Liver (tissue), 8 donors: ENCODE measurements at regions not wholly inside any gene's neighbourhood (a gene's known extent, or its start where the extent isn't known, plus 50 kb on each side); places are given as distances from the start of the nearest gene placed in this dataset.

Experiments
- DNase-seq: peaks from one replicate; pipeline ENCODE4 v3.0.0-alpha.2; 2017; ENCODE audit warnings: low spot score
- H3K27ac ChIP-seq, 2 donors: one replicate each; pipeline ENCODE4 v1.7.0; 2013; ENCODE audit warnings: inconsistent platforms in 2 of 2, low read length in 2 of 2, control low read depth in 1 of 2, low read depth in 1 of 2, mild to moderate bottlenecking in 1 of 2
- H3K27me3 ChIP-seq, 4 donors: one replicate each; pipeline versions ENCODE4 v1.6.1 to v1.7.0; 2013; ENCODE audit warnings: low read length in 3 of 4, inconsistent platforms in 1 of 4, mild to moderate bottlenecking in 1 of 4, moderate library complexity in 1 of 4; ENCODE audit not compliant: control insufficient read depth in 4 of 4, insufficient read depth in 4 of 4
- H3K36me3 ChIP-seq, 4 donors: one replicate each; pipeline versions ENCODE4 v1.6.1 to v1.7.0; 2013; ENCODE audit warnings: low read length in 3 of 4, mild to moderate bottlenecking in 3 of 4, low read depth in 1 of 4, moderate library complexity in 1 of 4; ENCODE audit not compliant: control insufficient read depth in 4 of 4, insufficient read depth in 3 of 4
- H3K4me1 ChIP-seq, 4 donors: one replicate each; pipeline versions ENCODE4 v1.6.1 to v1.7.0; 2013; ENCODE audit warnings: low read length in 3 of 4, mild to moderate bottlenecking in 3 of 4, moderate library complexity in 1 of 4; ENCODE audit not compliant: control insufficient read depth in 4 of 4, insufficient read depth in 4 of 4
- H3K4me3 ChIP-seq, 3 donors: one replicate each; pipeline versions ENCODE4 v1.6.1 to v1.7.0; 2013; ENCODE audit warnings: low read length in 3 of 3, control low read depth in 1 of 3, low read depth in 1 of 3, mild to moderate bottlenecking in 1 of 3
- H3K9ac ChIP-seq, 2 donors: one replicate each; pipeline ENCODE4 v1.7.0; 2013; ENCODE audit warnings: low read length in 2 of 2, mild to moderate bottlenecking in 2 of 2, moderate library complexity in 2 of 2, control low read depth in 1 of 2, low read depth in 1 of 2
- H3K9me3 ChIP-seq, 4 donors: one replicate each; pipeline versions ENCODE4 v1.6.1 to v1.7.0; 2013; ENCODE audit warnings: low read length in 3 of 4; ENCODE audit not compliant: control insufficient read depth in 4 of 4
- ATF3 ChIP-seq: IDR thresholded peaks from 2 replicates; pipeline ENCODE4 v1.6.1; 2016; ENCODE audit warnings: antibody characterized with exemption
- CTCF ChIP-seq: fragments of 150-350 bp; IDR thresholded peaks from 2 replicates; pipeline ENCODE4 v1.5.1; 2017; ENCODE audit warnings: improper control_type of control experiment, low read depth, low read length; ENCODE audit not compliant: missing input control
- FOXA1 ChIP-seq: IDR thresholded peaks from 2 replicates; pipeline ENCODE4 v1.6.1; 2016; ENCODE audit warnings: antibody characterized with exemption
- FOXA2 ChIP-seq: IDR thresholded peaks from 2 replicates; pipeline ENCODE4 v1.6.1; 2016; ENCODE audit warnings: antibody characterized with exemption
- GABPA ChIP-seq, 2 donors: IDR thresholded peaks in 1 of 2; conservative IDR thresholded peaks in 1 of 2; 2 replicates each; pipeline ENCODE4 v1.6.1; 2016; ENCODE audit warnings: antibody characterized with exemption in 2 of 2, mild to moderate bottlenecking in 1 of 2, moderate library complexity in 1 of 2
- HNF4A ChIP-seq, 2 donors: conservative IDR thresholded peaks; 2 replicates each; pipeline ENCODE4 v1.6.1; 2016; ENCODE audit warnings: antibody characterized with exemption in 2 of 2, mild to moderate bottlenecking in 2 of 2
- HNF4G ChIP-seq: IDR thresholded peaks from 2 replicates; pipeline ENCODE4 v1.6.1; 2016; ENCODE audit warnings: antibody characterized with exemption
- JUND ChIP-seq, 2 donors: IDR thresholded peaks; 2 replicates each; pipeline ENCODE4 v1.6.1; 2016; ENCODE audit warnings: antibody characterized with exemption in 2 of 2
- MAX ChIP-seq: IDR thresholded peaks from 2 replicates; pipeline ENCODE4 v1.6.1; 2016; ENCODE audit warnings: antibody characterized with exemption
- NR2F2 ChIP-seq: IDR thresholded peaks from 2 replicates; pipeline ENCODE4 v1.6.1; 2016; ENCODE audit warnings: antibody characterized with exemption
- REST ChIP-seq: IDR thresholded peaks from 2 replicates; pipeline ENCODE4 v1.6.1; 2016; ENCODE audit warnings: antibody characterized with exemption, mild to moderate bottlenecking
- RXRA ChIP-seq, 2 donors: IDR thresholded peaks; 2 replicates each; pipeline ENCODE4 v1.6.1; 2017 to 2018; ENCODE audit warnings: antibody characterized with exemption in 2 of 2, mild to moderate bottlenecking in 1 of 2
- SP1 ChIP-seq: IDR thresholded peaks from 2 replicates; pipeline ENCODE4 v1.6.1; 2018; ENCODE audit warnings: antibody characterized with exemption, mild to moderate bottlenecking
- TAF1 ChIP-seq: conservative IDR thresholded peaks from 2 replicates; pipeline ENCODE4 v1.6.1; 2016; ENCODE audit warnings: antibody characterized with exemption, mild to moderate bottlenecking
- YY1 ChIP-seq: IDR thresholded peaks from 2 replicates; pipeline ENCODE4 v1.6.1; 2016; ENCODE audit warnings: antibody characterized with exemption, mild to moderate bottlenecking
- WGBS: extraction: QIAGEN DNeasy Blood & Tissue Kit; methylation state at CpG from one replicate; pipeline ENCODE4 v1.1.7; 2013; 5-methylcytosine and 5-hydroxymethylcytosine counted together
- donor health status: healthy.
- donor health status: healthy.
- donor health status: healthy.
- donor health status: healthy.
- donor health status: healthy.

- H3K4me3 ChIP-seq: no peak overlapping the region
- no peak overlapping the region for H3K9ac ChIP-seq
- WGBS: 92% methylated on average over 2 of the region's 2 CpGs
- no peak for TF ChIP-seq GABPA (IDR thresholded peaks at IDR 0.05 in 1 of 2, conservative IDR thresholded peaks at IDR 0.05 in 1 of 2)
- no peak for TF ChIP-seq FOXA2
- TF ChIP-seq SP1: no peak
- TF ChIP-seq JUND (IDR thresholded peaks at IDR 0.05): no peak
- no peak for TF ChIP-seq NR2F2
- no peak for TF ChIP-seq REST
- TF ChIP-seq TAF1: no peak
- no peak for TF ChIP-seq HNF4G
- TF ChIP-seq CTCF: no peak
- no peak for TF ChIP-seq YY1
- no peak for TF ChIP-seq FOXA1
- H3K27ac ChIP-seq: no peak overlapping the region
- no peaks in the 10 kb centered on the region for H3K27me3 ChIP-seq
- H3K36me3 ChIP-seq: no peaks in the 10 kb centered on the region
- DNase-seq: no peak
- H3K9me3 ChIP-seq: no peaks in the 10 kb centered on the region
- no peaks in the 10 kb centered on the region for H3K4me1 ChIP-seq
These were observed 322.3 kb downstream of the ZFHX3 start for GRCh38 chr16:72725643-72726042.

GRCh38 chr16:72723781-72724180 is 324.1 kb downstream of the ZFHX3 start:
- no peak overlapping the region for H3K27ac ChIP-seq
- H3K4me3 ChIP-seq: no peak overlapping the region
- H3K36me3 ChIP-seq: no peaks in the 10 kb centered on the region
- 85% methylated on average over 4 of the region's 4 CpGs for WGBS
- TF ChIP-seq ATF3 (no peak), RXRA (IDR thresholded peaks at IDR 0.05) (no peak), HNF4A (conservative IDR thresholded peaks at IDR 0.05) (no peak), REST (no peak), NR2F2 (no peak), YY1 (no peak), MAX (no peak), FOXA1 (no peak), FOXA2 (no peak)
- H3K9ac ChIP-seq: no peak overlapping the region
- H3K4me1 ChIP-seq: no peaks in the 10 kb centered on the region
- H3K9me3 ChIP-seq: no peaks in the 10 kb centered on the region
- DNase-seq: no peak
- no peaks in the 10 kb centered on the region for H3K27me3 ChIP-seq
